ENCODE measurements at regions not wholly inside any gene's neighbourhood (a gene's known extent, or its start where the extent isn't known, plus 50 kb on each side); places are given as distances from the start of the nearest gene placed in this dataset.
"Not testable (repeated sequence)": the region's sequence is repeated elsewhere in the genome, so short reads cannot be mapped to it uniquely, and the experiment has no call there.

DNA sequence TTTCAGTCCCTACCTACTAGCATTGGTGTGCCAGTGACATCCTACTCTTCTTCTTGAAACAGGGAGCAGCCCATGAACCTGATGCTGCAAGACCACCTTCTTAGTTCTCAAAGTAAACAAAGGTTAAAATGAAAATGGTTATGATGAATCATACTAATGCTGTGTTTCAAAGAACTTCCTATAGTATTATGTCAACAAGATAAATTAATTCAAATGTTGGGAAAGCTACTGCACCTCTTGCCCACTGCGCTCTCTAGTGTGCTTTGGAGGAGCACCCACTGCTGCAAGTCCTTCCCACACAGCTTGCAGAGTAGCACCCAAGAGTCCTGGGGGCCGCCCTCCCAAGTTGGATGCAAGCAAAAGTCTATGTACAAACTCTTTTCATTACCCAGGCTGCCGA, 81.1 kb downstream of the CD200R1L start:
- in situ Hi-C loops (cut with MboI; ENCODE audit: low sequenced_read_pairs) = no loop called here

DNA sequence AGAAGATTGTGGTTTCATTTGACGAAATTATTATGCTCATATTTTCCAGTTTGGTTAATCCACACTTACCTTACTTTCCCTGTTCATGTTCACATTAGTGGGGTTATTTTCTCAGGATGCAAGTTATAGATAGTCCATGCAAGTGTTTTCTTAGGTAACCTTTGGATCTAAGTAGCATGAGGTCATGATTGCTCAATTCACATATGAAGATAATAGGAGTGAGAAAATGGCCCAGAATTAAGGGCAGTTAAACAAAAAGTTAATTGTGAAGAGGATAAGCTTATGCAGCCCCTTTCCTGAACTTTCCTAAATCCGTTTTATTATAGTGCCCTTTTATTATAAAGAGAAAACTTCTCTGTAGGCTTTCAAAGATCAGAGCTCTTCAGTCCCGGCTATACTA, 83.4 kb downstream of the CD200R1L start:
- in situ Hi-C loops (cut with MboI; ENCODE audit: low sequenced_read_pairs) = no loop called here

DNA sequence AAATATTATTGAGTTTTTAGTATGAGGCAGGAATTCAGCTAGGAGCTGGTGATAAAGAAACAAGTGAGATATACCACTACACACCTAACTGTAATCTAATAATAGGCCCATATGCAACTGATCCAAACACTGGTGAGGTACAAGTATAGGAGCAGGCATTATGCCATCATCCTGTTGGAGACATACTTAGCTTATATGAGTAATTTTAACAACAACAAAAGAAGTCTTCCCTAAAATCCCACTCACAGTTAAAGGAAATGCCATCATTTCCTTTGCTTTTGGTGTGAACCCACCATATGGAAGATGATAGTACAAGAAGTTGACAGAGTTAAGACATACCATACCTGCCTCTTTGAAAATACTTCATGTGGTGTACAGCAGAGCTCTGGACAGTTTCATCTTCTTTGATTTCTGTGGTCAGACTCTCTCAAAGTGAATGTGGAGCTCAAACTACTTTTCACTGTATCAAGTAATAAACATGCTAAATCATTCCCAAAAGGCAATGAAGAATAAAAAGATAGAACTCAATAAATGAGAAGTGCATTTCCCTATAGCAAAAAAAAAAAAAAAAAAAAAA, 85.5 kb downstream of the CD200R1L start:
- in situ Hi-C loops (cut with MboI; ENCODE audit: low sequenced_read_pairs) = no loop called here

DNA sequence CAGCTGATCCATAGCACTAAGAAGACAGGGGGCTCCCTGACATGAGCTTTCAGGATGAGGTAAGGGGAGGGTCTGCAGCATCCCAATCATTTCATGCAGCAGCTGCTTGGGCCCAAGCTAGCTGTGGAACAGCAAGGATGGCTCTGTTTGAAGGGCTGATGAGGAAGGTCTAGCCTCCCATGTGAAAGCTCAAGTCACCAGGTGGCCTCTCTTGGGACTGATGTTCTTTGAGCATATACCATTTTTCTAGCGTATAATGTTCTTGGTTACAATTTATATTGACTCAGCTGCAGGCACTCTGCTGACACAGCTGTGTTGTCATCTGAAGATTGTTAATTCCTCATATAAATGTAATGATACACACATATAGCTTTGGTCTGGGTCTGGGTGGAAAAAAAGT, 87.0 kb downstream of the CD200R1L start:
- in situ Hi-C loops (cut with MboI; ENCODE audit: low sequenced_read_pairs) = no loop called here

DNA sequence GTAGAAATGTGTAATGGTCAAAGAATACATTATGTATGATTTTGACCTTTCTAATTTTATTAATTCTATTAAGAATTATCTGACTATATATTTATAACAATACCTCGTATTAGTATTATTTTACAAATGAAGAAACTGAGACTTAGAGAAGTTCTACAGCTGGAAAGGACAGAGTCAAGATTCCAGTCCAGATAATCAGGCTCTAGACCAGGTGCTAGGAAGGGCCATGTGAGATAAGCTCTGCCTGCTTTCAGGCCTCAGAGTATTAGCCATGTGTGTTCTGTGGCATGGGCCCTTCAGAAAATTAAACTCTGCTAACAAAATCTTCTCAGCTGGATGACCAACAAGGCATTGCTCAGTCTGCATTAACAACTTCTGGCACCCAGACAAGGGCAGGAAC, 87.5 kb downstream of the CD200R1L start:
- in situ Hi-C loops (cut with MboI; ENCODE audit: low sequenced_read_pairs) = no loop called here

DNA sequence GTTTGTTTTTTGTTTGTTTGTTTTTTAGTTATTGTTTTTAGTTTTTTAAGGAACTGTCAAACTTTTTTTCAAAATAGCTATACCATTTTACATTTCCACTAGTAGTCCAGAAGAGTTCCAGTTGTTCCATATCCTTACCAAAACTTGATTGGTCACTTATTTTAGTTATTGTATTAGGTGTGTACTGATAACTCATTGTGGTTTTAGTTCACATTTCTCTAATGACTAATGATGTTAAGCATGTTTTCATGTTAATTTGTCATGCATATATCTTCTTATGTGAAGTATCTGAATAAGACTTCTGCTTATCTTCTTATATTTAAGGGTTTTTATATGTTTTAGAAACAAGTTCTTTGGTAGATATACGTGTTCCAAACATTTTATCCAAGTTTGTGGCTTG, 89.5 kb downstream of the CD200R1L start:
- in situ Hi-C loops (cut with MboI; ENCODE audit: low sequenced_read_pairs) = no loop called here

DNA sequence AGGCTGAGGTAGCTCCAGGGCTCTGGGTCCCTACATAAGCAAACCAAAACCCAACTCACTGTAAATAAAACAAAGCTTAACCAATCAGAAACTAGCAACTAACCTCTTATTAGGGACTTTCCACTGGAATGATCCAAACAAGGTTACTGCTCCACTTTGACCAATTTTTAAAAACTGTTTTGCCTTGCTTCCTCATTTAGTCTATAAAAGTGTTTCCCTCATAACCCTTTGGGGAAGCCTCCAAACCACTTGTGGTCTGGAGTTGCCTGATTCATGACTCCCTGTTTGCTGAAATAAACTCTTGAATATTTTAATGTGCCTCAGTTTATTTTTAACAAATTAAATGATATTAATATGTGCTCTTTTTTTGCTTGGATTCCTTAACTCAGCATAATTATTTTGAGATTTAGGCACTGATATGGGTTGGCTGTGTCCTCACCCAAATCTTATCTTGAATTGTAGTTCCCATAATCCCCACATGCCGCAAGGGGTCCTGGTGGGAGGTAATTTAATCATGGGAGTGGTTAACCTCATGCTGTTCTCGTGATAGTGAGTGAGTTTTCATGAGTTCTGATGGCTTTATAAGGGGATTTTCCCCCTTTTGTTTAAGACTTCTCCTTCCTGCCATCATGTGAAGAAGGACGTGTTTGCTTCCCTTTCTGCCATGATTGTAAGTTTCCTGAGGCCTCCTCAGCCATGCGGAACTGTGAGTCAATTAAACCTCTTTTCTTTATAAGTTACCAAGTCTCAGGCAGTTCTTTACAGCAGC, 90.6 kb downstream of the CD200R1L start:
- in situ Hi-C loops (cut with MboI; ENCODE audit: low sequenced_read_pairs) = no loop called here

DNA sequence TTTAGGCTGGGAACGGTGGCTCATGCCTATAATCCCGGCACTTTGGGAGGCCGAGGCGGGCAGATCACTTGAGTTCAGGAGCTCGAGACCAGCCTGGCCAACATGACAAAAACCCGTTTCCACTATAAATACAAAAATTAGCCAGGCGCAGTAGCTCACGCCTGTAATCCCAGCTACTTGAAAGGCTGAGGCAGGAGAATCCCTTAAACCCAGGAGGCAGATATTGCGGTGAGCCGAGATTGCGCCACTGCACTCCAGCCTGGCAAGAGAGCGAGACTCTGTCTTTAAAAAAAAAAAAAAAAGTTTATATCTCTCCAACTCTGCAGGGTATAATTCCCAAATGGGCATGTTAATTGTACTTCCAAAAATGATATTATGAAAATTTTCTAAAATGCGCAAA, 91.6 kb downstream of the CD200R1L start:
- in situ Hi-C loops (cut with MboI; ENCODE audit: low sequenced_read_pairs) = not testable (repeated sequence)

DNA sequence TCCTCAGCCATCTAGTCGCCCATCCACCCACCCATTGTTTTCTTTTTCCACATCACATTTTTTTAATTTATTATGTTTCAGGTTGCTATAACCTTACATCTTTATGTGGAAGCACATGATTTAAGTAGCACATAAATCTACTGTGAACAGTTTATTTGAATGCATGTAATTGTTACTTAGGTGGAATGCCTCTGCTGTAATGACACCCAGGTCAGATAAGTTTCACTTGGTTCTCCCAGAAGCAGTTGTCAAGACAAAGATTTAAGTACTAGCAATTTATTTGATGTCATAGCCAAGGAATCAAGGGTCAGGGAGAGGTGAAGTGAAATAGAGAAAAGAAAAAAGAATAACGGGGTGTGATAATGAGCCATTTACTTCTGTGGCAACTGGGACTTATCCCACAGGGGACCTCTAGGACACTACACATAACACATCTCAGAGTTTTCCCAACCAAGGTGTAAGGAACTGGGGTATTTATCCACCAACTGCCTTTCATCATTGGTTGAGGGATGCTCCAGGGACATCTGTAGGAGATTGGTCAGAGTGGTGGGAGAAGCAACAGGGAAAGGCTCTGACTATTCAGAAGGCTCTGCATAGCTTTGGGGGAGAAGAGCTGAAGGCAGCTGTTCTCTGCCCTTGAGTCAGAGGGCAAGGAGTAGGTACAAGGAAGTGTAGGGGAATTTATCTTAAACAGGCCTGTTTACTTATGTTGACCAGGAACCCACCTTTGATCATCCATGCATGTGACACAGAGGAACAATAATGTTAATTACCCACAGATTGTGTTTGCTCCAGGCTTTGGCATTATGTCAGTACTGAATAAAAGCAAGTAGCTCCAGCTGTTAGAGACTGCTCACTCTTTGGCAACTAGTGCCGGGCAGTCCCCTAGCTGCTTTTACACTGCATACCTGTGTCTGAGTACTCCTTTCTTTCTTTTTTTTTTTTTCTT, 94.8 kb downstream of the CD200R1L start:
- in situ Hi-C loops (cut with MboI; ENCODE audit: low sequenced_read_pairs) = no loop called here

DNA sequence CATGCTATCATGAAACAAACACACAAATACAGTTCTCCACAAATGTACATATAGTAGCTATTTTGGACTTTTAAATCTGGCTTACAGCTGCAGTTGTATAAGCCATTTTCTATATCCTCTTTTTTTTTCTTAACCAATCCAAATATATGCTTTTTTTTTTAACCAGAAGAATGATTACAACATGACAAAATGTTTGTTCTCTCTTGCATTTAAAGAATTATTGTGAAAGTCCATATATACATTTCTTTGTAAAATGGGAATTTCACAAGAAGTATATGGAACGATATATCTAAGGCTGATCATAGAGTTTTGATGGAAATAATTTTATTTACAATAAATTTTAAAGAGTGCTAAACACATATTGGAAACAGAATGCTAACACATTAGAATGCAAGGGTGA, 95.6 kb downstream of the CD200R1L start:
- in situ Hi-C loops (cut with MboI; ENCODE audit: low sequenced_read_pairs) = no loop called here

DNA sequence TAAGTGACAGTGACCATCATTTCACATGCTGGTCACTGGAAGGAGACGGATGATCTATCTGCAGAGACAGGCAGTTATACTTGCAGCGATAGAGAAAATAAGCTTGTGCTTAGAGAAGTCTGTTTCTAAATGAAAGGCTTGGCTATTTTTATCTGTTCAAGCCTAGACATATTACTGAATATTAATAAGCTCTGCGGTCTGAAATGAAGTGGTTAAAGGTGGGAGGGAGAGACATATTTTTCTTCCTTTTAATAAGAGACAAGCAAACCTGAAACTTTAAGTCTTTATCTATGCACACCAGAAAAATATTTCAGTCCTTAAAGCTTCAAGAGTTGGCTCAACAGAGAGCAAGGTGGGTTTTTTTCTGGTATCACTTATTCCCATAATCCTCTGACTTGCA, 99.0 kb downstream of the CD200R1L start:
- in situ Hi-C loops (cut with MboI; ENCODE audit: low sequenced_read_pairs) = loop anchor here (10.0 kb wide), 1 partner anchor 227 kb away; the partner anchor contains the start of gene CD200R1

DNA sequence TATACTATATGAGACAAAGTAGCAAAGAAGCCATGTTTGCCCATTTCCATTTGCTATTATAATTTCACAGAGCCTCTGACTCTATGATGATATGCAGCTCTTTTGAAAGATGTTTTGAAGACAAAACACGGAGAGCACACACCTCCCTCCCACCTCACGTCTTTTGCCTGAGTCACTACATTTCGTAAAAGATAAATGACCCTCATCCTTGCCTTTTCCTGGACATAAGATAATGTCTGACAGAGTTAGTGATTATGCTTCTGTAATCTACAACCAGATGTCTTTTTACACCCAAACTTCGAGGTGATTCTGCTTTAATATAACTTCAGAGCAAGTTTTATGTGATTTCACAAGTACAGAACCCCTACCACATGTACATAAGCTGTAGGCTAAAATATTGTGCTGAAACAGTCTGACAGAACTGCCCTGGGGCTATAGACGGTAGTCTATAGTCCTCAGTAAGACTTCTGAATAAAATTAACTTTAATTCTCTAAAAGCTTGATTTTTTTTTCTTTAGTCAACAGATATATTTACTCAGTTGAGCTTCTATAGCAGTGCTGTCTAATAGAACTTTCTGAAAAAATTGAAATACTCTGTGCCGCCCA, 99.9 kb downstream of the CD200R1L start:
- in situ Hi-C loops (cut with MboI; ENCODE audit: low sequenced_read_pairs) = loop anchor here (10.0 kb wide), 1 partner anchor 228 kb away; the partner anchor contains the start of gene CD200R1

DNA sequence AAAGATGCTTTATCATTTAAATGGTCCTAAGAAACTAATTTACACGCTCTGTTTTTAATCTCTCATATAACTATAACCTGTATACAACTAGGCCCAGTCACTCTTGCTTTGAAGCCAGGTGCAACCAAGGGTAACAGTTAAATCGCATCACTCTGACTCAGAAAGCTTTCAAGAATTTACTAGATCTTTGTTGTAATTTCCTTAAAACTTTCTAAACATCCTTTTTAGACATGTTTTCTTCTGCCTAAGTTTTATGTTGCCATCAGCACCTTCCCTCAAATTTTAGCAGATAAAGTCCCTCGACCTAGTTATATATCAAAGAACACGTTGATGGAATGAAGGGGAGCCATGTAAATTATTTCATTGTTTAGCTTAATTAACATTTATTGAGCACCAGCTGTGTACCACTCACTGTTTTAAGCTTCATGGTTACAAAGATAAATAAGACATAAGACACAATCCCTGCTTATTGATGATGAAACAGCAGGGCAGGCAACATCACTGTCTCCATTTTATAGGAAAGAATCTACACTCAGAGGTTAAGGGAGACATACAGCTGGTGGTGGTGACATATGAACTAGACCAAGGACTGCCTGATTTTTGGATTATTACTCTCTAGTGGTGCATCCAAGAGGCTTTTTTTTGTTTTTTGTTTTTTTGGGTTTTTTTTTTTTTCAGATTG, 101.0 kb downstream of the CD200R1L start:
- in situ Hi-C loops (cut with MboI; ENCODE audit: low sequenced_read_pairs) = loop anchor here (10.0 kb wide), 1 partner anchor 229 kb away; the partner anchor contains the start of gene CD200R1

DNA sequence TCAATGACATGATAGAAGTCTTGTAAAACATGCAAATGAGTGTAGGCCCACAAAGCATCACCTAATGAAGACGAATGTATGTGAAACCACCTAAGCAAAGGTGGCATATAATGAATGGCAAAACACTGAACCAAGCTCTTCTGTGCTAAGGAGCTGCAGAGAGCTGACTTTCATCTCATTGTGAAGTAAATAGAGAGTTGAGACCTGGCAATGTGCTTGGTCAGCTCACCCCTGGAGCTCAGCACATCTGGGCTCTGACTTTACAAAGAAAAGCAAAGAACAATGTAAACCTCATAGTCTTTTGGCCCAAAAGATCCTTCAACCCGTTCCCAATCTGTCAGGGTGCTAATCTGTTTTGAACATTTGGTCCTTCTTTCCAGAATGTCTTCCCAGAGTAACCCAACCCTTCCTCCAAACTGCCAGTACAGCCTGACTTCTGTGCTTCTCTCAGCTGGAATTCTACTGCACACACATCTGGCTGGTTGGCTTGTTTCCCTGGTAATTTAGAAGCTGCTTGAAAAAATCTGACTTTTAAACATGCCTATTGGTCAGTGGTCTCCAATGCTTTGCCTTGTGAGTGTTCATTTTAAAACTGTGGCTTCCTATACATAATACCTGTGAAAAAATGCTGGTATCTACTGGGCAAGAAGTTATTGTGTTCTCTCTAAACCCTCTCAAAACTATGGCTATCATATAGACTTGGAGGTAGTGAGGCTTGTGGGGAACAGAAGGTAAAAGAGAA, 101.7 kb downstream of the CD200R1L start:
- in situ Hi-C loops (cut with MboI; ENCODE audit: low sequenced_read_pairs) = loop anchor here (10.0 kb wide), 1 partner anchor 230 kb away; the partner anchor contains the start of gene CD200R1

DNA sequence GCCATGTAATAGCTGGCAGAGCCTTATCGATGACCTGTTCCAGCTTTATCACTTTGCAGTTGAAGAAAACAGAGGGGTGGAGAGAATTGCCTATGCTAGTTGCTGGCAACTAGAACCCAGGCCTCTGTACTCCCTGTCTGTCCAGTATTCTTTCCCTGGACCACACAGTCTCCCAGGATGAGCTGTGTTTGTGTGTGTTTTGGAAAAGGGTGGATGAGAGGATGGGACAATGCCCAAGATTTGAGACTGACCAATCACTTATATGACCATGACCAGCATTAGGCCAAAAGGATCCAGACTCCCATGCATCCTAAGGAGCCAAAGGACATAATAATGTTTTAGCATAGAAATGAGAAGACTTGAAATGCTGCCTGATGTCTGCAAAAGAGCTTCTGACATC, 102.6 kb downstream of the CD200R1L start:
- in situ Hi-C loops (cut with MboI; ENCODE audit: low sequenced_read_pairs) = loop anchor here (10.0 kb wide), 1 partner anchor 231 kb away; the partner anchor contains the start of gene CD200R1

DNA sequence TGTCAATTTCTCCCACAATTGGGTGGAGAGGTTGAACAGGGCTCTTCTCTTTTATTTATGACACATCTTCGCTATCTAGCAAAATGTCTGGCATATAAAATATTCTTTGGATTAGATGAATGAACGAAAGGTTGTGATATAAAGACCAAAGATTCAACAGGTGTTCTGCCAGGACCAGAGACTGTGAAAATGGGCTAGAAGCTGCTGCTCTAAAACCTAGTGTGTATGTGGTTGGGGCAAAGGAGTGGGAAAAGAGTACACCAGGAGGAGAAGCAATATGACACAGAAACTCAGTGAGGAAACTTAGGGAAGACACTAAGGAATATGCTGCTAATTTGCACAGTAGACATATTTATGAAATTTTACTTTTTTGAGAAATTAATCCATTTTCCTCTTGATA, 102.0 kb upstream of the CCDC80 start:
- in situ Hi-C loops (cut with MboI; ENCODE audit: low sequenced_read_pairs) = loop anchor here (10.0 kb wide), 1 partner anchor 232 kb away; the partner anchor contains the start of gene CD200R1

DNA sequence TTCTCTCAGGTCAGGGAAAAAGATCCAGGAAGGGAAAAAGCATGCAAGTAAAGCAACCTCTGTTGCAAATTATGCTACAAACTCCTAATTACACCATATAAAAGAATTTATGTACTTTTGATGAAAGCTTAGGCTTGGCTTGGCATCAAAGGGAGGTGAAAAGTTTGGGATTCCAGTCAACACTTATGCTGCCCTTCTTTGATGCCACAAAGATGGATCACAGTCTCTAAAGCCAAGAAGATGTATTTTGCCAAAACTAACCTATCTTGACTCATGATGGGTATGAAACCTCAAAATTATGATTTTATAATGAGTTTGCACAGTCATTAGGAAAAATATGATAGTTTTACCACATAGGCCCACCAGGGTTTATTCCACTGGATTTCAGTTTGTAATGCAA, 101.0 kb upstream of the CCDC80 start:
- in situ Hi-C loops (cut with MboI; ENCODE audit: low sequenced_read_pairs) = loop anchor here (10.0 kb wide), 1 partner anchor 233 kb away; the partner anchor contains the start of gene CD200R1

DNA sequence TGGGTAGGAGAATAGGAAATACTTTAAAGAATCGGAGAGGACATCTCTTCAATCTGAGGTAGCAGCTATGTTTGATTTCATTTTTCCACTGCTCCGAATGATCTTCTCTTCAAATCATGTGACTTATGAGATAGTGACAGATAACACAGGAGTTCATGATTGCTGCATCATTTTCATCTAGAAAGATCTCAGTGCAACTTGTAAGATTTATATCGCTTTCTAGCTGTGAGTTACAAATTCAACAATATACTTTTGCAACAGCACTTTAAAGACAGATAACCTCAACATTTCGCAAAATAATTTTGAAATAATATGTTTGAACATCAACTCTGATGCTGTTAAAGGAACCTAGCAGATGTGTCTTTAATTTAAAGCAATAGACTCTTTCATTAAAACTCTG, 99.9 kb upstream of the CCDC80 start:
- in situ Hi-C loops (cut with MboI; ENCODE audit: low sequenced_read_pairs) = loop anchor here (10.0 kb wide), 1 partner anchor 234 kb away; the partner anchor contains the start of gene CD200R1

DNA sequence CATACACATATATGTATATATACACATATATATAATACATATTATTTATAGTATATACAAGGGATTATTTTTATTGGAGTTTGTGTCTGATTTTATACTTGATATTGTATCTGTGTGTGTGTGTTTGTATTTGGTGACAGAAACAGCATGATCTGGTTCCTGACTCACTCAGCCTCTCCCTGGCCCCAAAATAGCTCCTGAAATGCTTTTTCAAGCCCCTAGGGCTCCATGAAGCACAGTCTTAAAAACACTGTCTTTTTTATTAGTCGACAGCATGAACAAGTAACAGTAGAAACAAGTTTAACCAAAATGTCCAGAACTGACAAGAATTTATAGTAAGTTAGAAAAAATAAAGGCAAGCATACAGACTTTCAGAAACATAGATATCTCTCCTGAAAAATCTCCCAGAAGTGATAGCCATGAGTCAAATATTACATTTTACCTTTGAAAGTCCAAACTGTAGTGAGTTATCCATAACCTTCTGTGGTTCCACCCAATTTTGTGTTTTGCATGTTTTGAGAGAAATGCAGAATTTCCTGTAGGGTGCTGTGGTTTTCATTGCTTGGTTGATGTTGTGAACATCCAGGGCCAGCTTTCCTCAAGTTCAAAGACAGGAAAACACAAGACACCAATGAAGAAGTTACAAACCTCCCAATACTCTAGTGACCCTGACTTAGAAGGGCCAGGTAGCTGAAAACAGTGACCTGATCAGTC, 98.5 kb upstream of the CCDC80 start:
- in situ Hi-C loops (cut with MboI; ENCODE audit: low sequenced_read_pairs) = no loop called here

Measured in HL-60/S4 (cell line).